IMR-90 (cell line): ENCODE measurements at regions not wholly inside any gene's neighbourhood (a gene's known extent, or its start where the extent isn't known, plus 50 kb on each side); places are given as distances from the start of the nearest gene placed in this dataset.

Experiments used
- POLR2A ChIP-seq: IDR thresholded peaks from 2 replicates; pipeline ENCODE4 v1.6.1; 2012; ENCODE audit warnings: mild to moderate bottlenecking, low read depth, low read length
- RAD21 ChIP-seq: IDR thresholded peaks from 2 replicates; pipeline ENCODE4 v1.6.1; 2012; ENCODE audit warnings: low read length, improper control_type of control experiment
- SMC3 ChIP-seq: fragments of 150-350 bp; IDR thresholded peaks from 2 replicates; pipeline ENCODE4 v1.6.1; 2016; ENCODE audit warnings: low read depth, mild to moderate bottlenecking, antibody characterized with exemption, low read length, moderate library complexity
- TF ChIP-seq, protein P1 (sequence below): conservative IDR thresholded peaks from 2 replicates; pipeline ENCODE4 v1.5.1; 2012; ENCODE audit warnings: mild to moderate bottlenecking, low read depth, low read length, improper control_type of control experiment

DNA sequence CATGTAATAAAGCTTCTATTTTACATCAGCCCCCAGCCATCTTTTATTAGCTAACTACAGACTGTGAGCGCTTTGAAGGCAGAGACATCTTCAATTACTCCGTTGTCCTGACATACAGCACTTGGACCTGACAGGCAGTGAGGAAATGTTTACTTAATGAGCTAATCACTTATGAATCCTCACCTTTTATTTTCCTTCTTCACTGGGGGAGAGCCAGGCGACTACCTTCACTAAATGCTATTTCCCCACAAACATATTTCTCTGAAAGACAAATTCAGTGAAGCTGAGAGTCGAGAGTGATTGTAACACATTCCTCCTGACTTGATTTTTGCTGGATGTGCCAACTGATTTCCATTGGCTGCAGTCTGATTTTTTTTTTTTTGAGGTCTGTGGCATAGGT is 192.1 kb upstream of the CLINT1 start:
- TF ChIP-seq POLR2A (no peak), RAD21 (no peak), SMC3 (no peak)
- TF ChIP-seq, protein P1, sequence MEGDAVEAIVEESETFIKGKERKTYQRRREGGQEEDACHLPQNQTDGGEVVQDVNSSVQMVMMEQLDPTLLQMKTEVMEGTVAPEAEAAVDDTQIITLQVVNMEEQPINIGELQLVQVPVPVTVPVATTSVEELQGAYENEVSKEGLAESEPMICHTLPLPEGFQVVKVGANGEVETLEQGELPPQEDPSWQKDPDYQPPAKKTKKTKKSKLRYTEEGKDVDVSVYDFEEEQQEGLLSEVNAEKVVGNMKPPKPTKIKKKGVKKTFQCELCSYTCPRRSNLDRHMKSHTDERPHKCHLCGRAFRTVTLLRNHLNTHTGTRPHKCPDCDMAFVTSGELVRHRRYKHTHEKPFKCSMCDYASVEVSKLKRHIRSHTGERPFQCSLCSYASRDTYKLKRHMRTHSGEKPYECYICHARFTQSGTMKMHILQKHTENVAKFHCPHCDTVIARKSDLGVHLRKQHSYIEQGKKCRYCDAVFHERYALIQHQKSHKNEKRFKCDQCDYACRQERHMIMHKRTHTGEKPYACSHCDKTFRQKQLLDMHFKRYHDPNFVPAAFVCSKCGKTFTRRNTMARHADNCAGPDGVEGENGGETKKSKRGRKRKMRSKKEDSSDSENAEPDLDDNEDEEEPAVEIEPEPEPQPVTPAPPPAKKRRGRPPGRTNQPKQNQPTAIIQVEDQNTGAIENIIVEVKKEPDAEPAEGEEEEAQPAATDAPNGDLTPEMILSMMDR: no peak
